ENCODE measurements at regions not wholly inside any gene's neighbourhood (a gene's known extent, or its start where the extent isn't known, plus 50 kb on each side); places are given as distances from the start of the nearest gene placed in this dataset.

GRCh38 chr9:80619356-80619755 lies 1047.6 kb downstream of the TLE4 start:
- TF ChIP-seq CTCF (IDR thresholded peaks at IDR 0.05) (no peak), EZH2 (IDR thresholded peaks at IDR 0.05) (no peak)

All from neural progenitor cell (in vitro differentiated cells).